PFSK-1 (cell line): ENCODE measurements at regions not wholly inside any gene's neighbourhood (a gene's known extent, or its start where the extent isn't known, plus 50 kb on each side); places are given as distances from the start of the nearest gene placed in this dataset.

Source experiments
- FOXP2 ChIP-seq: optimal IDR thresholded peaks from 2 replicates; pipeline ENCODE3; 2011; ENCODE audit warnings: borderline replicate concordance, control low read depth, inconsistent platforms; ENCODE audit not compliant: insufficient read depth; ENCODE audit errors: extremely low read length, extremely low read depth
- POLR2AphosphoS5 ChIP-seq: IDR thresholded peaks from 2 replicates; pipeline ENCODE4 v1.6.1; 2012; ENCODE audit warnings: low read depth, mild to moderate bottlenecking, control low read depth, low read length, moderate library complexity
- REST ChIP-seq, 2 experiments: IDR thresholded peaks; 2 replicates each; pipeline versions ENCODE4 v1.6.1 to v1.8.0; 2011 to 2012; ENCODE audit warnings: low read depth in 2 of 2, low read length in 2 of 2, control low read depth in 1 of 2, inconsistent platforms in 1 of 2, mild to moderate bottlenecking in 1 of 2, moderate library complexity in 1 of 2; ENCODE audit not compliant: insufficient read depth in 1 of 2
- SIN3A ChIP-seq: IDR thresholded peaks from 2 replicates; pipeline ENCODE4 v1.6.1; 2012; ENCODE audit warnings: mild to moderate bottlenecking, low read length, moderate library complexity, borderline replicate concordance; ENCODE audit not compliant: insufficient read depth
- TAF1 ChIP-seq: IDR thresholded peaks from 2 replicates; pipeline ENCODE4 v1.6.1; 2012; ENCODE audit warnings: low read length, control low read depth, borderline replicate concordance; ENCODE audit not compliant: insufficient read depth

GRCh38 chr13:61927648-61928047, 512.0 kb upstream of the PCDH20 start:
- TF ChIP-seq REST (IDR thresholded peaks at IDR 0.05; ENCODE audit: insufficient read depth in 1 of 2, low read depth in 2 of 2, low read length in 2 of 2) (no peak), POLR2AphosphoS5 (no peak), FOXP2 (no peak), SIN3A (no peak), TAF1 (no peak)

GRCh38 chr13:61918841-61919240, 503.2 kb upstream of the PCDH20 start:
- TF ChIP-seq TAF1 (no peak), POLR2AphosphoS5 (no peak), REST (IDR thresholded peaks at IDR 0.05; ENCODE audit: insufficient read depth in 1 of 2, low read depth in 2 of 2, low read length in 2 of 2) (no peak), FOXP2 (no peak), SIN3A (no peak)

GRCh38 chr13:61916483-61916882, 500.8 kb upstream of the PCDH20 start:
- no peak for TF ChIP-seq TAF1
- TF ChIP-seq REST (IDR thresholded peaks at IDR 0.05; ENCODE audit: insufficient read depth in 1 of 2, low read depth in 2 of 2, low read length in 2 of 2) = no peak
- no peak for TF ChIP-seq FOXP2
- TF ChIP-seq SIN3A = no peak
- no peak for TF ChIP-seq POLR2AphosphoS5

GRCh38 chr13:61913183-61913582, 497.5 kb upstream of the PCDH20 start:
- TF ChIP-seq REST (IDR thresholded peaks at IDR 0.05; ENCODE audit: insufficient read depth in 1 of 2, low read depth in 2 of 2, low read length in 2 of 2) (no peak), POLR2AphosphoS5 (no peak), SIN3A (no peak), FOXP2 (no peak), TAF1 (no peak)

- TF ChIP-seq REST (IDR thresholded peaks at IDR 0.05; ENCODE audit: insufficient read depth in 1 of 2, low read depth in 2 of 2, low read length in 2 of 2) = no peak
- no peak for TF ChIP-seq FOXP2
- TF ChIP-seq SIN3A = no peak
- TF ChIP-seq TAF1 = no peak
- no peak for TF ChIP-seq POLR2AphosphoS5
Measured at GRCh38 chr13:61908906-61909615, 493.4 kb upstream of the PCDH20 start.
